ENCODE measurements at regions not wholly inside any gene's neighbourhood (a gene's known extent, or its start where the extent isn't known, plus 50 kb on each side); places are given as distances from the start of the nearest gene placed in this dataset.
"Not testable (repeated sequence)": the region's sequence is repeated elsewhere in the genome, so short reads cannot be mapped to it uniquely, and the experiment has no call there.

DNA sequence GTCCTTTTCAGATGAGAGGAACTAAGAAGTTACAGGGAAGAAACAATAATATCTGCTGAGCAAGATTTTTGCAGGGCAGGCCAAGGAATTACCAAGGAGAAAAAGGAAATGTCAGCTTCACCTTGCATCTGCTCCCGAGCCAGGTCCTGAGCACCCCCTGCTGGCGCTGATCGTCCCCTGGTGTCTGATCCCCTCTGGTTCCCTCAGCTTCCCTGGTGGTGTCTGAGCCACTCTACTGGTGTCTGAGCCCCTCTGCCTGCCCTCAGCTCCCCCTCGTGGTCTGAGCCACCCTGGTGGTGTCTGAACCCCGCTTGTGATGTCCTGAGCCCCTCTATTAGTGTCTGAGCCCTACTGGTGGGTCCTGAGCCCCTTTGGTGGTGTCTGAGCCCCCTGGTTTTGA is 485.7 kb downstream of the GOLGA6L6 start:
- not testable (repeated sequence) for DNase-seq (ENCODE audit: low read depth); H2AFZ ChIP-seq (ENCODE audit: low read depth, low read length); H3K27ac Mint-ChIP-seq (ENCODE audit: unreplicated experiment); H3K27ac ChIP-seq (ENCODE audit: low read depth, low read length); H3K27me3 ChIP-seq (ENCODE audit: insufficient read depth, low read length); H3K27me3 Mint-ChIP-seq (ENCODE audit: low read depth, unreplicated experiment); H3K4me3 Mint-ChIP-seq (ENCODE audit: unreplicated experiment); H3K9ac ChIP-seq (ENCODE audit: low read length); H3K4me1 ChIP-seq (ENCODE audit: insufficient read depth, low read length); H3K36me3 ChIP-seq (ENCODE audit: insufficient read depth, low read length); H3K9me3 Mint-ChIP-seq (ENCODE audit: unreplicated experiment); H4K20me1 ChIP-seq (ENCODE audit: insufficient read depth, low read length); H3K79me2 ChIP-seq (ENCODE audit: insufficient read depth, low read length); FAIRE-seq; H3K4me3 ChIP-seq (ENCODE audit: insufficient read depth, low read depth, low read length); H3K4me1 Mint-ChIP-seq (ENCODE audit: low read depth, unreplicated experiment); H3K9me3 ChIP-seq (ENCODE audit: insufficient read depth, low read depth, low read length); H3K4me2 ChIP-seq (ENCODE audit: low read length); H3K36me3 Mint-ChIP-seq (ENCODE audit: low read depth, unreplicated experiment)

GRCh38 chr15:20048189-20048588 is 493.4 kb downstream of the GOLGA6L6 start:
- not testable (repeated sequence) for FAIRE-seq; H3K27ac Mint-ChIP-seq (ENCODE audit: unreplicated experiment); H3K9ac ChIP-seq (ENCODE audit: low read length); H3K4me3 ChIP-seq (ENCODE audit: insufficient read depth, low read depth, low read length); H3K4me1 Mint-ChIP-seq (ENCODE audit: low read depth, unreplicated experiment); H3K9me3 ChIP-seq (ENCODE audit: insufficient read depth, low read depth, low read length); H3K4me2 ChIP-seq (ENCODE audit: low read length); H3K27me3 ChIP-seq (ENCODE audit: insufficient read depth, low read length); H3K4me1 ChIP-seq (ENCODE audit: insufficient read depth, low read length); H3K36me3 Mint-ChIP-seq (ENCODE audit: low read depth, unreplicated experiment); DNase-seq (ENCODE audit: low read depth); H3K27me3 Mint-ChIP-seq (ENCODE audit: low read depth, unreplicated experiment); H3K27ac ChIP-seq (ENCODE audit: low read depth, low read length); H3K79me2 ChIP-seq (ENCODE audit: insufficient read depth, low read length); H3K9me3 Mint-ChIP-seq (ENCODE audit: unreplicated experiment); H2AFZ ChIP-seq (ENCODE audit: low read depth, low read length); H3K4me3 Mint-ChIP-seq (ENCODE audit: unreplicated experiment); H3K36me3 ChIP-seq (ENCODE audit: insufficient read depth, low read length); H4K20me1 ChIP-seq (ENCODE audit: insufficient read depth, low read length)

DNA sequence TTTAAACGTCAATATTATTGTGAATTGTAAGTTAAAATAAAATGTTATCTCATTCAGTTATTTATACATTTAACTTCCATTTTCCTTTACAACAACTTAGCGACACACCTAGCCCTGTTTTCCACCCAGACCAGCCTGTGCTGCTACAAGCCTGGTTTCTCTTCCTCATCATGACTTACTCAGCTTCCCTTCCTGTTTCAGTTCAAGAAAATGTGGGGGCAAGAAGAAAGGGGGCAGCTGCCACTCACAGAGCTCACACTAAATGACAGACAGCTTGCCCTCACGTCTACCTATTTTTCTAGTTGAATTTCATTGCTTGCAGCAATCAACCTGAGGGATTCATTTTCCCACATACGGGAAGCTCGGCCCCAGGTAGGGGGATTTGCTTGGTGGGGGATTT is 496.4 kb downstream of the GOLGA6L6 start:
- H3K36me3 Mint-ChIP-seq (ENCODE audit: low read depth, unreplicated experiment); H3K4me1 ChIP-seq (ENCODE audit: insufficient read depth, low read length); H3K9me3 Mint-ChIP-seq (ENCODE audit: unreplicated experiment); H4K20me1 ChIP-seq (ENCODE audit: insufficient read depth, low read length); DNase-seq (ENCODE audit: low read depth); H3K9me3 ChIP-seq (ENCODE audit: insufficient read depth, low read depth, low read length); H3K27ac ChIP-seq (ENCODE audit: low read depth, low read length); H3K9ac ChIP-seq (ENCODE audit: low read length); H3K27me3 ChIP-seq (ENCODE audit: insufficient read depth, low read length); H3K79me2 ChIP-seq (ENCODE audit: insufficient read depth, low read length); H2AFZ ChIP-seq (ENCODE audit: low read depth, low read length); H3K36me3 ChIP-seq (ENCODE audit: insufficient read depth, low read length); H3K4me3 ChIP-seq (ENCODE audit: insufficient read depth, low read depth, low read length); FAIRE-seq; H3K4me2 ChIP-seq (ENCODE audit: low read length); H3K4me3 Mint-ChIP-seq (ENCODE audit: unreplicated experiment); H3K27me3 Mint-ChIP-seq (ENCODE audit: low read depth, unreplicated experiment); H3K4me1 Mint-ChIP-seq (ENCODE audit: low read depth, unreplicated experiment); H3K27ac Mint-ChIP-seq (ENCODE audit: unreplicated experiment): not testable (repeated sequence)

DNA sequence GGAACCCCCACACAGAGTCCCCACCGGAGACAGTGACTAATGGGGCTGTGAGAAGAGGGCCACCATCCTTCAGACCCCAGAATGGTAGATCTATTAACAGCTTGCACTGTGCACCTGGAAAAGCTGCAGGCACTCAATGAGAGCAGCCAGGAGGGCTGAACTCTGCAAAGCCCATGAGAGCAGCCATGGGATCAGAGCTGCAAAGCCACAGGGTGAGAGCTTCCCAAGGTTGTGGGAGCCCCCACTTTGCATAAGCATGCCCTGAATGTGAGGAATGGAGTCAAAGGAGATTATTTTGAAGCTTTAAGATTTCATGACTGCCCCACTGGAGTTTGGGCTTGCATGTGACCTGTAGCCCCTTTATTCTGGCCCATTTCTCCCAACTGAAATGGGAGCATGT is 500.9 kb downstream of the GOLGA6L6 start:
- H3K9me3 ChIP-seq (ENCODE audit: insufficient read depth, low read depth, low read length); H3K4me2 ChIP-seq (ENCODE audit: low read length); H3K79me2 ChIP-seq (ENCODE audit: insufficient read depth, low read length); H3K27me3 Mint-ChIP-seq (ENCODE audit: low read depth, unreplicated experiment); DNase-seq (ENCODE audit: low read depth); H3K4me1 Mint-ChIP-seq (ENCODE audit: low read depth, unreplicated experiment); H3K9ac ChIP-seq (ENCODE audit: low read length); H2AFZ ChIP-seq (ENCODE audit: low read depth, low read length); H3K36me3 ChIP-seq (ENCODE audit: insufficient read depth, low read length); H3K4me3 ChIP-seq (ENCODE audit: insufficient read depth, low read depth, low read length); FAIRE-seq; H3K9me3 Mint-ChIP-seq (ENCODE audit: unreplicated experiment); H3K27me3 ChIP-seq (ENCODE audit: insufficient read depth, low read length); H3K27ac Mint-ChIP-seq (ENCODE audit: unreplicated experiment); H3K36me3 Mint-ChIP-seq (ENCODE audit: low read depth, unreplicated experiment); H4K20me1 ChIP-seq (ENCODE audit: insufficient read depth, low read length); H3K4me3 Mint-ChIP-seq (ENCODE audit: unreplicated experiment); H3K27ac ChIP-seq (ENCODE audit: low read depth, low read length); H3K4me1 ChIP-seq (ENCODE audit: insufficient read depth, low read length): not testable (repeated sequence)

GRCh38 chr15:20025040-20025439 is 516.6 kb downstream of the GOLGA6L6 start:
- H3K4me1 ChIP-seq (ENCODE audit: insufficient read depth, low read length); H3K4me2 ChIP-seq (ENCODE audit: low read length); H3K36me3 ChIP-seq (ENCODE audit: insufficient read depth, low read length); H3K9me3 ChIP-seq (ENCODE audit: insufficient read depth, low read depth, low read length); H3K27ac Mint-ChIP-seq (ENCODE audit: unreplicated experiment); H4K20me1 ChIP-seq (ENCODE audit: insufficient read depth, low read length); DNase-seq (ENCODE audit: low read depth); H3K79me2 ChIP-seq (ENCODE audit: insufficient read depth, low read length); H2AFZ ChIP-seq (ENCODE audit: low read depth, low read length); H3K9me3 Mint-ChIP-seq (ENCODE audit: unreplicated experiment); H3K36me3 Mint-ChIP-seq (ENCODE audit: low read depth, unreplicated experiment); H3K4me1 Mint-ChIP-seq (ENCODE audit: low read depth, unreplicated experiment); H3K4me3 Mint-ChIP-seq (ENCODE audit: unreplicated experiment); H3K9ac ChIP-seq (ENCODE audit: low read length); H3K4me3 ChIP-seq (ENCODE audit: insufficient read depth, low read depth, low read length); FAIRE-seq; H3K27me3 Mint-ChIP-seq (ENCODE audit: low read depth, unreplicated experiment); H3K27me3 ChIP-seq (ENCODE audit: insufficient read depth, low read length); H3K27ac ChIP-seq (ENCODE audit: low read depth, low read length): not testable (repeated sequence)

DNA sequence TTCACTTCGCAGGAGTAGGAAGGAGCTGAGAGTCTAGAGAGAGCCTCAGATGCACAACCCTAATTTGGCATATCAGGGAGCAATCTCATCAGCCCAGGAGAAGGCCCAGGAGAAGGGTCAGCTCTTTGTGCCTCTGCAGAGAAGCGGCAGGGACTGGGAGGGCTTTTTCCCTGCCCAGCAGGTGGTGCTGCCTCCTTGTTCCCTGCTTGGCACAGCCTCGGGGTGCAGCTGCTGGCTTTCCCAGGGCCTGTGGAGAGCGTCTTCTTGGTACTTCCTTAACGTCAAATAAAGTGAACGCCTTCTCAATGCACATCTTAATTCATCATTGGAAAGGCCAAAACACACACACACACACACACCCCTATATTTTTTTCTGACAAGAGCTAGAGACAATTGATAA is 519.3 kb downstream of the GOLGA6L6 start:
- not testable (repeated sequence) for H3K9me3 Mint-ChIP-seq (ENCODE audit: unreplicated experiment); H3K36me3 ChIP-seq (ENCODE audit: insufficient read depth, low read length); H3K27ac ChIP-seq (ENCODE audit: low read depth, low read length); H3K9me3 ChIP-seq (ENCODE audit: insufficient read depth, low read depth, low read length); H3K4me2 ChIP-seq (ENCODE audit: low read length); DNase-seq (ENCODE audit: low read depth); H3K4me3 Mint-ChIP-seq (ENCODE audit: unreplicated experiment); H4K20me1 ChIP-seq (ENCODE audit: insufficient read depth, low read length); H3K27me3 ChIP-seq (ENCODE audit: insufficient read depth, low read length); H3K4me1 Mint-ChIP-seq (ENCODE audit: low read depth, unreplicated experiment); FAIRE-seq; H2AFZ ChIP-seq (ENCODE audit: low read depth, low read length); H3K9ac ChIP-seq (ENCODE audit: low read length); H3K36me3 Mint-ChIP-seq (ENCODE audit: low read depth, unreplicated experiment); H3K4me3 ChIP-seq (ENCODE audit: insufficient read depth, low read depth, low read length); H3K4me1 ChIP-seq (ENCODE audit: insufficient read depth, low read length); H3K27ac Mint-ChIP-seq (ENCODE audit: unreplicated experiment); H3K79me2 ChIP-seq (ENCODE audit: insufficient read depth, low read length); H3K27me3 Mint-ChIP-seq (ENCODE audit: low read depth, unreplicated experiment)
